ENCODE measurements at regions not wholly inside any gene's neighbourhood (a gene's known extent, or its start where the extent isn't known, plus 50 kb on each side); places are given as distances from the start of the nearest gene placed in this dataset.

DNA sequence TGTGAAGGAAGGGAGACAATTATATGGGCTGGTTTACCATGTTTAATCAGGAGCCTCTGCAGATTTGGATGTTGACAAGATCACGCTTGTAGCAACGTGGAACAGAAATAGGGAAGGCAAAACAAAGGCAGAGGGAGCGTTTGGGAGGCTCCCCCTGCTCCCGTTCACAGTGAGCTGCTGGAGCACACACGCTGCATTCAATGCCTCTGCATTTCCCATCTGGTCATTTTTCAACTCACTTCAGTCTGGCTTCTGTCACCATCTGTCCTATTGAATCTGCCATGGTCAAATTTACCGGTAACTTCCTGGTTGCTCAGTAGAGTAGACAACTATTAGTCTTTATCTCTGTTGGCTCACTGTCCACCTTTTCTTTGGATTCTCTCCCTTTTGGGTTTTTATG lies 91.0 kb downstream of the NHLRC3 start:
- H3K4me3 ChIP-seq (ENCODE audit: low read length in 2 of 2), result no peak overlapping the region
- no peaks in the 10 kb centered on the region for H3K9me3 ChIP-seq (ENCODE audit: control insufficient read depth in 2 of 2, low read length in 2 of 2)
- H3K9ac ChIP-seq (ENCODE audit: low read depth in 1 of 2, low read length in 2 of 2), result no peak overlapping the region
- H3K27ac ChIP-seq (ENCODE audit: low read depth in 2 of 2, low read length in 2 of 2), result no peak overlapping the region
- H3K27me3 ChIP-seq (ENCODE audit: control insufficient read depth in 2 of 2, insufficient read depth in 2 of 2, low read length in 2 of 2), result no peaks in the 10 kb centered on the region
- H3K36me3 ChIP-seq (ENCODE audit: control insufficient read depth in 2 of 2, insufficient read depth in 2 of 2, low read length in 2 of 2), result no peaks in the 10 kb centered on the region
- H3K4me1 ChIP-seq (ENCODE audit: control insufficient read depth in 2 of 2, insufficient read depth in 2 of 2, low read length in 2 of 2), result no peaks in the 10 kb centered on the region

DNA sequence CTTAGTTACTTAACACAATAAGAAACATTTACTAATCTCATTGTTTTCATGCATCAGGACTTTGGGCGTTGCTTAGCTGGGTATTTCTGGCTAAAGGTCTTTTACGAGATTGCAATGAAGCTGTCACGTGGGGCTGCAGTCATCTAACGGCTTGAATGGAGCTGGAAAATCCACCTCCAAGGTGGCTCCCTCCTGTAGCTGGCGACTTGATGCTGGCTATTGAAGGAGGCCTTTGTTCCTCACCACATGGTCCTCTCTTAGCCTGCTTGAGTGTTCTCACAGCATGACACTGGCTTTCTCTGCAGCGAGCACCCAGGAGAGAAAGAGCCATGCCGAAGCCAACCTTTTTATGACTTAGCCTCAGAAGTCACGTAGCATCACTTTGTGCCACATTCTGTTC lies 92.0 kb downstream of the NHLRC3 start:
- H3K27ac ChIP-seq (ENCODE audit: low read depth in 2 of 2, low read length in 2 of 2), result no peak overlapping the region
- no peaks in the 10 kb centered on the region for H3K9me3 ChIP-seq (ENCODE audit: control insufficient read depth in 2 of 2, low read length in 2 of 2)
- no peak overlapping the region for H3K9ac ChIP-seq (ENCODE audit: low read depth in 1 of 2, low read length in 2 of 2)
- no peaks in the 10 kb centered on the region for H3K4me1 ChIP-seq (ENCODE audit: control insufficient read depth in 2 of 2, insufficient read depth in 2 of 2, low read length in 2 of 2)
- H3K27me3 ChIP-seq (ENCODE audit: control insufficient read depth in 2 of 2, insufficient read depth in 2 of 2, low read length in 2 of 2), result no peaks in the 10 kb centered on the region
- no peaks in the 10 kb centered on the region for H3K36me3 ChIP-seq (ENCODE audit: control insufficient read depth in 2 of 2, insufficient read depth in 2 of 2, low read length in 2 of 2)
- no peak overlapping the region for H3K4me3 ChIP-seq (ENCODE audit: low read length in 2 of 2)

DNA sequence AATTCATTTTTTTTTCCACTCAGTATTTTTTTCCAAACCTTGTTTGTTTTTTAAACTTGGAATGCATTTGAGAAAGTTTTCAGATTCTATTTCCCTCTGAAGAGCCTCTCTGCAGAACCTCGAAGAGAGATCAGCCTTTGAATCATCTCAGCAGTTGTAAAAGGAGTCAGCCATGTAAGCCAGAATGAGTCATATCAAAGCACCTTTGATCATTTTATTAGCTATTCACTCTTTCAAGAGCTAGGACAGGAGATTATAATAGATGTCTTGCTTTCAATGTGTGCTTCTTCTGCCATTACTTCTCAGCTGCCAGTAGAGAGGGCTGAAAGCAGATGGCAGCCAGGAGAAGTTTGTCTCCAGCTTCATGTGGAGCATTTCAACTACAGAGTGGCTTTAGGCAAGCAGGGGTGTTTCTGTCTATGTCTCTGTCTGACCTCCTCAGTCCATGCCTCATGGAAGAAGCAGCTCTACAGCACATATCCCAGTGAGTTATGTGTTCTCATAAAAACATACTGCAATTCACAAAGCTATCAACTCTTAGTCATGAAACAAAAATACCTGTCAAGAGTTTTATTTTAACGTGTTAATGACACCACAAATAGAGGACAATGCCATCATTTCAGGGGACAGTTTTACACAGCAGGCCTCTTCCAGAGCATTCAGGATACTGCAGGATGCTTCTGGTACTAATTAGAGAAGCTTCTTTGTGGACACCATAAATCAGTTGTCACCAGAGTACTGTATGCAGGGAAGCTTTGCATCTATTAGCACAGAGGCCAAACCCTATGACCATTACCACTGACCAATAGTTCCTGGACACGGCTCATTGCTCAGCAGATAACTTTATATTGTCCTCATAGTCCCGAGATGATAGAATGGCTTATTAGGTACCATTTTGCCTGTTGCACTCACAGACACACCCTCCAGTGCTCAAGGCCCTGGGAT lies 94.3 kb downstream of the NHLRC3 start:
- H3K36me3 ChIP-seq (ENCODE audit: control insufficient read depth in 2 of 2, insufficient read depth in 2 of 2, low read length in 2 of 2), result no peaks in the 10 kb centered on the region
- no peaks in the 10 kb centered on the region for H3K4me1 ChIP-seq (ENCODE audit: control insufficient read depth in 2 of 2, insufficient read depth in 2 of 2, low read length in 2 of 2)
- no peak overlapping the region for H3K27ac ChIP-seq (ENCODE audit: low read depth in 2 of 2, low read length in 2 of 2)
- H3K9me3 ChIP-seq (ENCODE audit: control insufficient read depth in 2 of 2, low read length in 2 of 2), result no peaks in the 10 kb centered on the region
- no peaks in the 10 kb centered on the region for H3K27me3 ChIP-seq (ENCODE audit: control insufficient read depth in 2 of 2, insufficient read depth in 2 of 2, low read length in 2 of 2)
- H3K9ac ChIP-seq (ENCODE audit: low read depth in 1 of 2, low read length in 2 of 2), result no peak overlapping the region
- H3K4me3 ChIP-seq (ENCODE audit: low read length in 2 of 2), result no peak overlapping the region

DNA sequence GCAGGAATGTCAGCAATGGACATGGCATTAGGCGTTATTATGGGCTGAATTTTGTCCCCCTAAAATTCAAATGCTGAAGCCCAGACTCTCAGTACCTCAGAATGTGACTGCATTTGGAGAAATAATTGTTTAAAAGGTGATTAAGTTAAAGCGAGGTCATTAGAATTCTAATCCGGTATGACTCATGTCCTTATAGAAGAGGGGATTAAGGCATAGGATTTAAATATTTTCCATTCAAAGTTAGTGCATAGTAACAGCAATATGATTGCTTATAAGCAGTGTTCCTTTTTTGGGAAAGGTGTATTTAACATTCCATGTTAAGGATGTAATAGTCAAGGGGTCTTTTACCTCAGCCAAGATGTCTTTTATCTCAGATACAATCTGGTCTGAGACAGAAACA lies 95.5 kb downstream of the NHLRC3 start:
- H3K4me3 ChIP-seq (ENCODE audit: low read length in 2 of 2), result no peak overlapping the region
- no peak overlapping the region for H3K9ac ChIP-seq (ENCODE audit: low read depth in 1 of 2, low read length in 2 of 2)
- H3K9me3 ChIP-seq (ENCODE audit: control insufficient read depth in 2 of 2, low read length in 2 of 2), result no peaks in the 10 kb centered on the region
- no peak overlapping the region for H3K27ac ChIP-seq (ENCODE audit: low read depth in 2 of 2, low read length in 2 of 2)
- H3K4me1 ChIP-seq (ENCODE audit: control insufficient read depth in 2 of 2, insufficient read depth in 2 of 2, low read length in 2 of 2), result no peaks in the 10 kb centered on the region
- no peaks in the 10 kb centered on the region for H3K36me3 ChIP-seq (ENCODE audit: control insufficient read depth in 2 of 2, insufficient read depth in 2 of 2, low read length in 2 of 2)
- no peaks in the 10 kb centered on the region for H3K27me3 ChIP-seq (ENCODE audit: control insufficient read depth in 2 of 2, insufficient read depth in 2 of 2, low read length in 2 of 2)

DNA sequence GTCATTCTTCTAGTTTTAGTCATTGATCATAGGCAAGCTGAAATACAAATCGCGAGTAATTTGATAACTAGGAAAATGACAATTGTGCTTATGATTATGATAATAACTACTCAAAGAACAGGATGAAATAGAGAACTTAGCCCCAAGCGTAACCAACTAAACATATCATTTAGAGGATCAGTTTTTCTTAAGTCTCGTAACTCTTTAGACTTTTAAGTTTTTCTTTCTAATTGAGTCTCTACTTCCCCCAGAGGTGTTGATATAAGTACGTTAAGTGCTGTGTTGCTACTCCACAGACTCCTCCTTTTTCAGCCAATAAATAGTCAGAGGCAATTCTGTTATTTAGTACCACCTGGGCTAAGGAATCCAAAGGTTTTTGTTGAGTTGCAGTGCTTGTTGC lies 96.3 kb downstream of the NHLRC3 start:
- Histone ChIP-seq H3K27me3 (ENCODE audit: control insufficient read depth in 2 of 2, insufficient read depth in 2 of 2, low read length in 2 of 2) (no peaks in the 10 kb centered on the region), H3K4me1 (ENCODE audit: control insufficient read depth in 2 of 2, insufficient read depth in 2 of 2, low read length in 2 of 2) (no peaks in the 10 kb centered on the region), H3K27ac (ENCODE audit: low read depth in 2 of 2, low read length in 2 of 2) (no peak overlapping the region), H3K9ac (ENCODE audit: low read depth in 1 of 2, low read length in 2 of 2) (no peak overlapping the region), H3K9me3 (ENCODE audit: control insufficient read depth in 2 of 2, low read length in 2 of 2) (no peaks in the 10 kb centered on the region), H3K36me3 (ENCODE audit: control insufficient read depth in 2 of 2, insufficient read depth in 2 of 2, low read length in 2 of 2) (no peaks in the 10 kb centered on the region), H3K4me3 (ENCODE audit: low read length in 2 of 2) (no peak overlapping the region)

DNA sequence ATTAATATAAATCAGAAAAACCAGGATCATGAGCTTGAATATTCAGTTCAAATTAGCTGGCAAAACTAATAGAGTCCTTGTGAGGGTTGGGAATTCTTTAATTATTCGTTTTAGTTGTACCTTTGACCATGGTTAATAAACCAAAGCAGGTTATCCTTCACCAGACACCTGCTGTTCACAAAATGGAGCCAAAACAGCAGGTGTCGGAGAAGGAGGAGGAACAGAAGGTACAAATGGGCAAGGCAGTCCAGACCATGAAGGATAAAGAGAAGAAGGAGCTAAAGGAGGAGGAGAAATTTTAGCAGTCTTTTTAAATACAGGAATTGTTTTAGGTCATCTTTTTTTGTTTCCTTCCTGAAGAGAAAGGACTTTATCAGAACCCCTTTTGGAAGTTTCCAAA lies 106.1 kb downstream of the NHLRC3 start:
- Histone ChIP-seq H3K9me3 (ENCODE audit: control insufficient read depth in 2 of 2, low read length in 2 of 2) (no peaks in the 10 kb centered on the region), H3K4me3 (ENCODE audit: low read length in 2 of 2) (no peak overlapping the region), H3K27me3 (ENCODE audit: control insufficient read depth in 2 of 2, insufficient read depth in 2 of 2, low read length in 2 of 2) (no peaks in the 10 kb centered on the region), H3K9ac (ENCODE audit: low read depth in 1 of 2, low read length in 2 of 2) (no peak overlapping the region), H3K4me1 (ENCODE audit: control insufficient read depth in 2 of 2, insufficient read depth in 2 of 2, low read length in 2 of 2) (no peaks in the 10 kb centered on the region), H3K27ac (ENCODE audit: low read depth in 2 of 2, low read length in 2 of 2) (no peak overlapping the region), H3K36me3 (ENCODE audit: control insufficient read depth in 2 of 2, insufficient read depth in 2 of 2, low read length in 2 of 2) (no peaks in the 10 kb centered on the region)

DNA sequence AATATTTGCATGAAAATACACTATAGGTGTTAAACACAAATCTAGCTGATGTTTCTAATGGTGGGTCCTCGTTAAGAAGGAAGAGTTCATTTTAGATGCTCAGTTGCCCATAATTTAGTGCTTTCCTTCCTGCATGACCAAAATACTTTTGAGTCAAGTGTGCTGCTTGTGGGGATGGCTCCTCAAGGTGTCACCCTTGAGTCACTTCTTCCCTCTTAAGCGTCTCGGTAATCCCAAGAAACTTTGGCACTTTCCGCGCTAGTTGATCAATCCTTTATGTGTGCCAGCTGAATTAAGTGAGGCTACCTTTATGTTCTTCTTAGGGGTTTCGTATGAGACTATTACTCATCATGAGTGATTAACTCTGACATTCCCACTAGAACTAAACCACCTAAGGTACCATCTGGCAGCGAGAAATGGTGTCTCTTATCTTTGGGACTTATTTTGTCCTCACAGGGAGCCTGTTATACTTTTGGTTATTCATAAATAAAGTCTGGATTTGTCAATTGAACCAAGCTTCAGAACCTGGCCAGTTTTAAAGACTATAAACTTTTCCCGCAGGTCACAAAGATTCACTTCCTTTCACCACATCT lies 106.8 kb downstream of the NHLRC3 start:
- no peaks in the 10 kb centered on the region for H3K36me3 ChIP-seq (ENCODE audit: control insufficient read depth in 2 of 2, insufficient read depth in 2 of 2, low read length in 2 of 2)
- no peaks in the 10 kb centered on the region for H3K9me3 ChIP-seq (ENCODE audit: control insufficient read depth in 2 of 2, low read length in 2 of 2)
- H3K27me3 ChIP-seq (ENCODE audit: control insufficient read depth in 2 of 2, insufficient read depth in 2 of 2, low read length in 2 of 2), result no peaks in the 10 kb centered on the region
- H3K4me1 ChIP-seq (ENCODE audit: control insufficient read depth in 2 of 2, insufficient read depth in 2 of 2, low read length in 2 of 2), result no peaks in the 10 kb centered on the region
- no peak overlapping the region for H3K9ac ChIP-seq (ENCODE audit: low read depth in 1 of 2, low read length in 2 of 2)
- no peak overlapping the region for H3K4me3 ChIP-seq (ENCODE audit: low read length in 2 of 2)
- no peak overlapping the region for H3K27ac ChIP-seq (ENCODE audit: low read depth in 2 of 2, low read length in 2 of 2)

DNA sequence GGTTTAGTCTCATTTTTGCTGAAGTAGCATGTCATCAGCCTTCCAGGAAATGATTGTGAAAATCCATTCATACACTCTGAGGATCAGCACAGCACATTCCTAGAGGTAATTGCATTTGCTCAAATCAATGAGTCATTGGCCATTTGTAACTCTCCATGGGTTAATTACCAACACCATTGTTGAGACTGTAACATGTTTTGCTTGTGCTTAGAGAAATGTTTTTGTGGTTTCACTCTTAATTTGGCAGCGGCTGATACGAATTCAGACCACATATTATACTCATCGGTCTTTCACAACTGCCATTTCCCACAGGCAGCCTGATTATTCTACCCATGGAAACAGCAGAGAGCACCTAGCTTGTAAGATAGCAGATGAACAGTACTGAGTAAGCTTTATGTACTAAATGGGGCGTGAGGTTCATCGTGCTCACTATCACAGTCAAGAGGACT lies 110.3 kb downstream of the NHLRC3 start:
- Histone ChIP-seq H3K9me3 (ENCODE audit: control insufficient read depth in 2 of 2, low read length in 2 of 2) (no peaks in the 10 kb centered on the region), H3K4me3 (ENCODE audit: low read length in 2 of 2) (no peak overlapping the region), H3K27ac (ENCODE audit: low read depth in 2 of 2, low read length in 2 of 2) (no peak overlapping the region), H3K4me1 (ENCODE audit: control insufficient read depth in 2 of 2, insufficient read depth in 2 of 2, low read length in 2 of 2) (no peaks in the 10 kb centered on the region), H3K36me3 (ENCODE audit: control insufficient read depth in 2 of 2, insufficient read depth in 2 of 2, low read length in 2 of 2) (no peaks in the 10 kb centered on the region), H3K9ac (ENCODE audit: low read depth in 1 of 2, low read length in 2 of 2) (no peak overlapping the region), H3K27me3 (ENCODE audit: control insufficient read depth in 2 of 2, insufficient read depth in 2 of 2, low read length in 2 of 2) (no peaks in the 10 kb centered on the region)

DNA sequence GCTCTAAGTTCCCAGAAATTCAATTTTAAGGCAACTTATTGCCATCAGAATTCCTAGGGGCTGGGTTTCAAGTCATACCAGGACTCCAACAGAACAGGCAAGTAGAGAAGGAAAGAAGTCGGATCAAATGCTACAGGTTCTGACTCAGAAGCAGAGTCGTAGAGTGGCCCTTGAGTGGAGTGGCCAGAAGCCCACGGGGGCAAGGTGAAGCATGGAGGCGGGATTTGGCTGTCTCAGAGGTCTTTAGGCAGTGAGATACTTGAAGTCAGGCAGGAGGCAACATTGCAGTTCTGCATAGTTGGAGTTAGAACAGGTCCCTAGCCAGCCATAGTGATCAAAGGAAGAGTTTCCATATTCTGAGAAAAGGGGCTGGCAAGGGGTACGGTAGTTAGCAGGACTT lies 111.6 kb downstream of the NHLRC3 start:
- Histone ChIP-seq H3K4me1 (ENCODE audit: control insufficient read depth in 2 of 2, insufficient read depth in 2 of 2, low read length in 2 of 2) (no peaks in the 10 kb centered on the region), H3K4me3 (ENCODE audit: low read length in 2 of 2) (no peak overlapping the region), H3K36me3 (ENCODE audit: control insufficient read depth in 2 of 2, insufficient read depth in 2 of 2, low read length in 2 of 2) (no peaks in the 10 kb centered on the region), H3K27ac (ENCODE audit: low read depth in 2 of 2, low read length in 2 of 2) (no peak overlapping the region), H3K9ac (ENCODE audit: low read depth in 1 of 2, low read length in 2 of 2) (no peak overlapping the region), H3K9me3 (ENCODE audit: control insufficient read depth in 2 of 2, low read length in 2 of 2) (no peaks in the 10 kb centered on the region), H3K27me3 (ENCODE audit: control insufficient read depth in 2 of 2, insufficient read depth in 2 of 2, low read length in 2 of 2) (no peaks in the 10 kb centered on the region)

DNA sequence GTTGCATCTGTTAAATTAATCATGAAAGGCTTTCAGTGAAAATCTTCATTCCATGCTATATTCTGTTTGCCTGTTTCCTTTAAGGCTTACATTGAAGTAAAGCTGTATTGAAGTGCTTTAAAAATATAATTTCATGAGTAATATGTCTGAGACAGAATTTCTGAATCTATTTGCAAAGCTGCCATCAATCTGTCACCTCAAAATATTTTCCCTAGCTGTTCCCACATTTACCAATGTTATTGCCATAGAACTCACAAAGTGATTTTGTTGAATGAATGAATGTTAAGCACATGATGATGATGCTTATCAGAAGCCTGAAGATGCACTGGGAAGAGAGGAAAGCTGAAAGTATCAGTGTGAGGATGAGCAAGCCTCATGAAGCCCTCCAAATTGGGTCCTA lies 115.8 kb downstream of the NHLRC3 start:
- no peaks in the 10 kb centered on the region for H3K9me3 ChIP-seq (ENCODE audit: control insufficient read depth in 2 of 2, low read length in 2 of 2)
- H3K27me3 ChIP-seq (ENCODE audit: control insufficient read depth in 2 of 2, insufficient read depth in 2 of 2, low read length in 2 of 2), result no peaks in the 10 kb centered on the region
- no peaks in the 10 kb centered on the region for H3K36me3 ChIP-seq (ENCODE audit: control insufficient read depth in 2 of 2, insufficient read depth in 2 of 2, low read length in 2 of 2)
- no peak overlapping the region for H3K4me3 ChIP-seq (ENCODE audit: low read length in 2 of 2)
- H3K4me1 ChIP-seq (ENCODE audit: control insufficient read depth in 2 of 2, insufficient read depth in 2 of 2, low read length in 2 of 2), result no peaks in the 10 kb centered on the region
- H3K27ac ChIP-seq (ENCODE audit: low read depth in 2 of 2, low read length in 2 of 2), result no peak overlapping the region
- no peak overlapping the region for H3K9ac ChIP-seq (ENCODE audit: low read depth in 1 of 2, low read length in 2 of 2)

All from mucosa of rectum (tissue), 2 donors.